ENCODE measurements at regions not wholly inside any gene's neighbourhood (a gene's known extent, or its start where the extent isn't known, plus 50 kb on each side); places are given as distances from the start of the nearest gene placed in this dataset.

DNA sequence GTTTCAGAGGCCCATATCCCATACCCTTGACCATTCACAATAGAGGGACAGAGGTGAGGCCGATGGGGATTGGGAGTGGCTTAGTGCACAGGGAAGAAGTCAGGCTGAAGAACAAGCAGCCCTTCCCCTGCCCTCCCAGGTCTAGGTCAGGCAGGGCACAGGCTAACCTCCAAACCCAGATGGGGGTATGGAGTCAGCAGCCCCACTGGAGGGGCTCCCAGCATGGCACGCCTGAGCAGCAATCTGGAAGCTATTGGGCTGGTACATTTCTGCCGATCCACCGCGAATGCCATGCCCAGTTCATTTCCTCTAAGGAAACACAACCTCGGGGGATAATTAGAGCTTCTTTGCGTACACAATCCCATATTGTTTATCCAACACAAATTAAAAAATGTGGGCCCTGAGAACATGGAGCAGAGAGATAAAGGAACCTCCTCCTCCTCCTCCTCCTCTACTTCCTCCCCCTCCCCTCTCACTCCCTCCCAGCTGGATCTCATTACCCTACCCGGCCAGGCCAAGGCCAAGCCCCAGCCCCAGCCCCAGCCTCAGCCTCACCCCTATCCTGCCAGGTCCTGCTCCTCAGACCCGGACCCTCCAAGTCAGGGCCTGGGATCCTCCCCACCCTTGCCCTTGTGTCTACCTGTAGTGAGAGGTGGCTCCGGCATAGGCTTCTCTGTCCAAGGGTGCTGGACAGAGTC lies 83.0 kb downstream of the PJA1 start:
- H3K36me3 ChIP-seq (ENCODE audit: control insufficient read depth in 4 of 4, insufficient read depth in 3 of 4, low read depth in 1 of 4, low read length in 3 of 4): no peaks in the 10 kb centered on the region
- H3K4me1 ChIP-seq (ENCODE audit: control insufficient read depth in 4 of 4, insufficient read depth in 4 of 4, low read length in 3 of 4): no peaks in the 10 kb centered on the region
- H3K27me3 ChIP-seq (ENCODE audit: control insufficient read depth in 4 of 4, insufficient read depth in 4 of 4, low read length in 3 of 4): no peaks in the 10 kb centered on the region
- 74% methylated on average over 10 of the region's 10 CpGs for WGBS
- no peak for DNase-seq (ENCODE audit: low spot score)
- no peak overlapping the region for H3K4me3 ChIP-seq (ENCODE audit: low read depth in 1 of 3, low read length in 3 of 3)
- H3K9ac ChIP-seq (ENCODE audit: low read depth in 1 of 2, low read length in 2 of 2): no peak overlapping the region
- TF ChIP-seq GABPA (IDR thresholded peaks at IDR 0.05 in 1 of 2, conservative IDR thresholded peaks at IDR 0.05 in 1 of 2) (no peak), SP1 (IDR thresholded peaks at IDR 0.05) (no peak), HNF4A (conservative IDR thresholded peaks at IDR 0.05) (no peak), RXRA (IDR thresholded peaks at IDR 0.05) (no peak), NR2F2 (IDR thresholded peaks at IDR 0.05) (no peak), EGR1 (IDR thresholded peaks at IDR 0.05; ENCODE audit: low read depth in 2 of 2) (no peak), HNF4G (IDR thresholded peaks at IDR 0.05) (no peak), TAF1 (conservative IDR thresholded peaks at IDR 0.05) (no peak), FOXA1 (IDR thresholded peaks at IDR 0.05) (no peak)
- TF ChIP-seq, protein P1, sequence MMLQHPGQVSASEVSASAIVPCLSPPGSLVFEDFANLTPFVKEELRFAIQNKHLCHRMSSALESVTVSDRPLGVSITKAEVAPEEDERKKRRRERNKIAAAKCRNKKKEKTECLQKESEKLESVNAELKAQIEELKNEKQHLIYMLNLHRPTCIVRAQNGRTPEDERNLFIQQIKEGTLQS (IDR thresholded peaks at IDR 0.05): no peak
- TF ChIP-seq, protein P2, sequence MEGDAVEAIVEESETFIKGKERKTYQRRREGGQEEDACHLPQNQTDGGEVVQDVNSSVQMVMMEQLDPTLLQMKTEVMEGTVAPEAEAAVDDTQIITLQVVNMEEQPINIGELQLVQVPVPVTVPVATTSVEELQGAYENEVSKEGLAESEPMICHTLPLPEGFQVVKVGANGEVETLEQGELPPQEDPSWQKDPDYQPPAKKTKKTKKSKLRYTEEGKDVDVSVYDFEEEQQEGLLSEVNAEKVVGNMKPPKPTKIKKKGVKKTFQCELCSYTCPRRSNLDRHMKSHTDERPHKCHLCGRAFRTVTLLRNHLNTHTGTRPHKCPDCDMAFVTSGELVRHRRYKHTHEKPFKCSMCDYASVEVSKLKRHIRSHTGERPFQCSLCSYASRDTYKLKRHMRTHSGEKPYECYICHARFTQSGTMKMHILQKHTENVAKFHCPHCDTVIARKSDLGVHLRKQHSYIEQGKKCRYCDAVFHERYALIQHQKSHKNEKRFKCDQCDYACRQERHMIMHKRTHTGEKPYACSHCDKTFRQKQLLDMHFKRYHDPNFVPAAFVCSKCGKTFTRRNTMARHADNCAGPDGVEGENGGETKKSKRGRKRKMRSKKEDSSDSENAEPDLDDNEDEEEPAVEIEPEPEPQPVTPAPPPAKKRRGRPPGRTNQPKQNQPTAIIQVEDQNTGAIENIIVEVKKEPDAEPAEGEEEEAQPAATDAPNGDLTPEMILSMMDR (IDR thresholded peaks at IDR 0.05; ENCODE audit: low read depth, low read length, missing input control): no peak
- TF ChIP-seq, protein P3, sequence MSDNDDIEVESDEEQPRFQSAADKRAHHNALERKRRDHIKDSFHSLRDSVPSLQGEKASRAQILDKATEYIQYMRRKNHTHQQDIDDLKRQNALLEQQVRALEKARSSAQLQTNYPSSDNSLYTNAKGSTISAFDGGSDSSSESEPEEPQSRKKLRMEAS (IDR thresholded peaks at IDR 0.05): no peak
- no peaks in the 10 kb centered on the region for H3K9me3 ChIP-seq (ENCODE audit: control insufficient read depth in 4 of 4, low read length in 3 of 4)
- H3K27ac ChIP-seq (ENCODE audit: low read depth in 1 of 2, low read length in 2 of 2): no peak overlapping the region

DNA sequence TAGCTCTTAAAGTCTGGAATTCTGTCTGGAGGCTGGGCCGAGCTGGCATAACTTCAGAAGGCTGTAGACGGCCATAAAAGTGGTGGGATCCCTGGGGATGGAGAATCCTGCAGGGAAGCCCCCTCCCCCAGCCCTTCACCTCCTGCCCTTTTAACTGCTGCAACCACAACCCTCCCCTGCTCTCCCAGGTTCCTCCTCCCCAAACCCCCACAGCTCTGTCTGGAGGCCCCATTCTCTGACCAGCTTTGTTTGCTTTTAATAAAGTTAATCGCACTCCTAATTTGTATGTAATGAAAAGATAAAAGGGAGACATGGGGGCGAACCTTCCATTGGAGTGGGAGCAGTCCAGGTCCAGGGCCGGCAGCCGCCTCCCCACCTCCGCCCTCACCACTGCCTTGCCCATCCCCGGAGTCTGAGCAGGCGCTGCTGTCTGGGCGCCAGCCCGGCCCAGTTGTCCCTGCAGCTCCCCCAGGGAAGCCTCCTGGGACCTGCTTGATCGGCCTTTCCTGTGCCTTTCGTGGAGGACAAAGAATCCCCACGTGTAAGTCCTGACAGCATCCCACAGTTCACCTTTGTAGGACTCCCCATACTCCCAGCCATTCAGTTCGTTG lies 84.3 kb downstream of the PJA1 start:
- TF ChIP-seq, protein P2 (IDR thresholded peaks at IDR 0.05; ENCODE audit: low read depth, low read length, missing input control): no peak
- TF ChIP-seq YY1 (IDR thresholded peaks at IDR 0.05) (no peak), RXRA (IDR thresholded peaks at IDR 0.05) (no peak), TAF1 (conservative IDR thresholded peaks at IDR 0.05) (no peak), HNF4G (IDR thresholded peaks at IDR 0.05) (no peak), HNF4A (conservative IDR thresholded peaks at IDR 0.05) (no peak), RAD21 (IDR thresholded peaks at IDR 0.05) (no peak), NR2F2 (IDR thresholded peaks at IDR 0.05) (no peak)
- no peak overlapping the region for H3K27ac ChIP-seq (ENCODE audit: low read depth in 1 of 2, low read length in 2 of 2)
- H3K9ac ChIP-seq (ENCODE audit: low read depth in 1 of 2, low read length in 2 of 2): no peak overlapping the region
- no peaks in the 10 kb centered on the region for H3K4me1 ChIP-seq (ENCODE audit: control insufficient read depth in 4 of 4, insufficient read depth in 4 of 4, low read length in 3 of 4)
- 76% methylated on average over 15 of the region's 15 CpGs for WGBS
- H3K4me3 ChIP-seq (ENCODE audit: low read depth in 1 of 3, low read length in 3 of 3): no peak overlapping the region
- H3K27me3 ChIP-seq (ENCODE audit: control insufficient read depth in 4 of 4, insufficient read depth in 4 of 4, low read length in 3 of 4): no peaks in the 10 kb centered on the region
- H3K36me3 ChIP-seq (ENCODE audit: control insufficient read depth in 4 of 4, insufficient read depth in 3 of 4, low read depth in 1 of 4, low read length in 3 of 4): no peaks in the 10 kb centered on the region
- DNase-seq (ENCODE audit: low spot score): no peak
- no peaks in the 10 kb centered on the region for H3K9me3 ChIP-seq (ENCODE audit: control insufficient read depth in 4 of 4, low read length in 3 of 4)

Data from liver (tissue), 8 donors.